NCI-H2107 (cell line): ENCODE measurements at regions not wholly inside any gene's neighbourhood (a gene's known extent, or its start where the extent isn't known, plus 50 kb on each side); places are given as distances from the start of the nearest gene placed in this dataset.

ENCODE experiments used
- DNase-seq: peaks from one replicate; lab custom pipeline; 2025; lab: John Stamatoyannopoulos, UW

DNA sequence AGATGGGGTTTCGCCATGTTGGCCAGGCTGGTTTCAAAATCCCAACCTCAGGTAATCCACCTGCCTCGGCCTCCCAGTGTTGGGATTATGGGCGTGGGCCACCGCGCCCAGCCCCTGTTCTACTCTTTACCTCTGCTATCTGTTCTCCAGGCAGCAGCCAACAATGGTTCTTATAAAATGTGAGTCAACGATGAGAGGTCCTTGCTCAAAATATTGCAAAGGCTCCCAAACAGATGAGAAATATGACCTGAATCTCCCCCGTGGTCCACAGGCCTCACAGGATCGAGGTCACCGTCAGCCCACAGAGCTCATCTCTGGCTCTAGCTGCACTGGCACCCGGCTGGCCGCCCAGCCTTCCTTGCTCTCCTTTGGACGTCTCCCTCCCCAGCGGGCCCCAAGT is 62.0 kb upstream of the EGFR start:
- no peak for DNase-seq

DNA sequence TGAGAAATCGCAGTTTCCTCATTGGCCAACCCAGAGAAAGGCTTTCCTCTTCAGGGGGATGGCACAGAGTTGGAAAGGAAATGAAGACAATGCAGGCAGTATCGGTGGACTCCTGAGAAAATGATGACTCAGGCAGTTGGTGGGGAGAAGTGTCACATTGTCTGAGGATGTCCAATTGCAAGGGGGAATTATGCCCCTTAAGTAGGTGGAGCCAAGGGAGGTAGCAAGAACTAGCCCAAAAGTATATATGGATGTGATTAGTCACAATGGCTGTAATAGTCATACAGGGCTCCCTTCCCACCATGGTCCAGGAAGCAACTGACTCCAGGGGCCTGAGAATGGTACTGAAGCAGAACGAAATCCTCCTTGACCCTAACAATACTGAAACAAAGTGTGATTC is 58.3 kb upstream of the EGFR start:
- DNase-seq, result no peak

DNA sequence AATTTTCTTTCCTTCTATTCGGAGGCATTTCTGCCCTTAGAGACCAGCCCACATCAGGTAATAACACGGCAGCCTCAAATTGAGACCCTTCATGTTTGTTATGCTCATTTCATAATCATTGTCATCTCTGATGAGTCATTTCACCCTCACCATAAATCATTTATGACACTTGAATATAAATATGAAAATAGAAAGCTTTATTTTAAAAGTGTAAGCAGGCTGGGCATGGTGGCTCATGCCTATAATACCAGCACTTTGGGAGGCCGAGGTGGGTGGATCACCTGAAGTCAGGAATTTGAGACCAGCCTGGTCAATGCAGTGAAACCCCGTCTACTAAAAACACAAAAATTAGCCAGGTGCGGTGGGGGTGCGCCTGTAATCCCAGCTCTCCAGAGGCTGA is 57.4 kb upstream of the EGFR start:
- DNase-seq, result no peak

DNA sequence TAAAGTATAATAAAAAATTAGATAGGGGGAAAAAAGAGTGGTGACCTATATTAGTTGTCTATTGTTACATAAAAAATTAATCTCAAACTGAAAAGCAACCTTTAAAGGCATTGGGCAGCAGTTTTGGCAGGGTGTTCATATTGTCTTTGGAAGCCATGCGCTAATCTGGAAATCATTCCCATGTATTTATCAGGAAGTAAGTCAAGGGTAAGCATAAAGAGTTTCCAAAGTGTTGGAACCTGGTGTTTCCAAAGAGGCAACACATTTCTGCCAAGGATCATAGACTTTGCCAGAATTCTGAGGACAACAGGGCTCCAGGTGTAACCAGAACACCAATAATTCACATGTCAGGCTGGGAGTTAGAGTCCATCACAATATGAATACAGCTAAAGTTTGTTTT is 55.7 kb upstream of the EGFR start:
- no peak for DNase-seq

GRCh38 chr7:54964136-54964535 is 54.7 kb upstream of the EGFR start:
- no peak for DNase-seq

DNA sequence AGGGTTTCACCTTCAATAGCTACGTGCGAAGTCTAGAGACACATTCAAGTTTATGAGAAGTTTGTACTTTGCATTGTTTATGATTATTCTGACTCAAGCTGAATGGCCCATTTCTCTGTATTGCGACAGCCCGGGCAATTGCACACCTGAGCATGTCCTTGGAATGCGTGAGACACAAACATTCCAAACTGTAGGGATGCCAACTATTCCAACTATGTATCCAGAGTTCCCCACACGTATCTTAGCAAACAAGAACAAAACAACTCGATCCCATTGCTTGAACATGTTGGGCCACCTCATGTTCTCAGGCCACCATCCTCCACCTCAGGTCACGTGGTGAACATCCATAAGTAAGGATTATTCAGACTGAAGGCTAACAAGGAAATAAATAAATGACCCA is 51.4 kb upstream of the EGFR start:
- no peak for DNase-seq

GRCh38 chr7:54968018-54968417 is 50.8 kb upstream of the EGFR start:
- no peak for DNase-seq
